ENCODE measurements at regions not wholly inside any gene's neighbourhood (a gene's known extent, or its start where the extent isn't known, plus 50 kb on each side); places are given as distances from the start of the nearest gene placed in this dataset.
"Not testable (repeated sequence)": the region's sequence is repeated elsewhere in the genome, so short reads cannot be mapped to it uniquely, and the experiment has no call there.

- TF ChIP-seq POLR2A (IDR thresholded peaks at IDR 0.05): not testable (repeated sequence)
- TF ChIP-seq, protein P1, sequence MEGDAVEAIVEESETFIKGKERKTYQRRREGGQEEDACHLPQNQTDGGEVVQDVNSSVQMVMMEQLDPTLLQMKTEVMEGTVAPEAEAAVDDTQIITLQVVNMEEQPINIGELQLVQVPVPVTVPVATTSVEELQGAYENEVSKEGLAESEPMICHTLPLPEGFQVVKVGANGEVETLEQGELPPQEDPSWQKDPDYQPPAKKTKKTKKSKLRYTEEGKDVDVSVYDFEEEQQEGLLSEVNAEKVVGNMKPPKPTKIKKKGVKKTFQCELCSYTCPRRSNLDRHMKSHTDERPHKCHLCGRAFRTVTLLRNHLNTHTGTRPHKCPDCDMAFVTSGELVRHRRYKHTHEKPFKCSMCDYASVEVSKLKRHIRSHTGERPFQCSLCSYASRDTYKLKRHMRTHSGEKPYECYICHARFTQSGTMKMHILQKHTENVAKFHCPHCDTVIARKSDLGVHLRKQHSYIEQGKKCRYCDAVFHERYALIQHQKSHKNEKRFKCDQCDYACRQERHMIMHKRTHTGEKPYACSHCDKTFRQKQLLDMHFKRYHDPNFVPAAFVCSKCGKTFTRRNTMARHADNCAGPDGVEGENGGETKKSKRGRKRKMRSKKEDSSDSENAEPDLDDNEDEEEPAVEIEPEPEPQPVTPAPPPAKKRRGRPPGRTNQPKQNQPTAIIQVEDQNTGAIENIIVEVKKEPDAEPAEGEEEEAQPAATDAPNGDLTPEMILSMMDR (IDR thresholded peaks at IDR 0.05): not testable (repeated sequence)
Observed at GRCh38 chr9:6101725-6102124, 86.3 kb upstream of the RANBP6 start.

Data from lower leg skin (tissue), 3 donors.